ENCODE measurements at regions not wholly inside any gene's neighbourhood (a gene's known extent, or its start where the extent isn't known, plus 50 kb on each side); places are given as distances from the start of the nearest gene placed in this dataset.

DNA sequence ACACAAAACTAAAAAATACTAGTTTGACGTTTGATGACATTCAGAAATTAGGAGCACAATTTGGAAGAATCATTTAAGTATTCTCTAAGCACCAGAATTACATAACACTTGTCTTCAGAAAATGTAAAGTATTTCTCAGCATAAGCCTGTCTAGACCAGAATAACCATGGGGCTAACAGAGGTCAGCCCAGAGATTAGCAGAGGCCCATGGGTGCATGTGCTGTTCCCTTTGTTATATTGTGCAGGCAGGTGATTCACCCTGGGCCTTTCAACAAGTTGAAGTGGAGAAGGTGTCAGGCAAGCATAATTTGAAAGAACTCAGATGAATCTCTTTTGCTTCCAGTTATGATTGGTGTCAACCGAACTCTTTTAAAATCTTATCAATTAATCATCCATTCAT is 227.9 kb downstream of the LURAP1L start:
- no peaks in the 10 kb centered on the region for H3K36me3 Mint-ChIP-seq (ENCODE audit: low read depth)
- H3K9me3 Mint-ChIP-seq = peaks cover 11% of the 10 kb centered on the region
- no peaks in the 10 kb centered on the region for H3K27me3 ChIP-seq (ENCODE audit: control insufficient read depth in 1 of 2, insufficient read depth in 2 of 2, low read length in 2 of 2)
- CTCF ChIA-PET = no interaction called here
- ATAC-seq (ENCODE audit: poor library complexity) = no peak
- no peaks in the 10 kb centered on the region for H3K36me3 ChIP-seq (ENCODE audit: insufficient read depth, low read length)
- no peaks in the 10 kb centered on the region for H3K9me3 ChIP-seq (ENCODE audit: control insufficient read depth in 1 of 2, insufficient read depth in 1 of 2, low read length in 2 of 2)
- H3K27ac Mint-ChIP-seq = no peak overlapping the region
- no peak overlapping the region for H3K4me3 ChIP-seq (ENCODE audit: low read length)
- no peak overlapping the region for H3K4me3 Mint-ChIP-seq
- POLR2A ChIA-PET = no interaction called here
- DNase-seq = no peak
- no peak for TF ChIP-seq CTCF (IDR thresholded peaks at IDR 0.05)
- no peaks in the 10 kb centered on the region for H3K4me1 ChIP-seq (ENCODE audit: insufficient read depth, low read length)
- H3K4me1 Mint-ChIP-seq (ENCODE audit: low read depth) = no peaks in the 10 kb centered on the region
- no peaks in the 10 kb centered on the region for H3K27me3 Mint-ChIP-seq
- intact Hi-C loops (cut with DNase I, micrococcal nuclease) = no loop called here
- H3K27ac ChIP-seq (ENCODE audit: low read depth in 1 of 2, low read length in 2 of 2) = no peak overlapping the region

DNA sequence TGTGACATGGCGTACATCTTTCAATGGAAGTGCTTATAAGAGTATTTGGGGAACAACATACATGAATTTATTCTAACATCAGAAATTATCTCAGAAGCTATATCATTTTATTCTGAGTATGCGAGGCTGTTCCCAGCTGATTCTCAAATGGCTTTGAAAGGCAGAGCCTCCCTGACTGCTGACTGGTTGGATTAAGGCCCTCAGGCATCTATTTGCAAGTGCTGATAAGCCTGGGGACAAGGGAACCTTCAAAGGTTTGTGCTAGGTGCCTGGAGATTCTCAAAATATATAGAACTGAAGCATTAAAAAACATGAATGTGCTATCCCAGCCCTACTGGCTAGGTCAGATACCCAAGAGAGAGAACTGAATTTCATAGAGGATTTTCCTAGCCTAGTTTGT is 235.1 kb downstream of the LURAP1L start:
- no peaks in the 10 kb centered on the region for H3K36me3 Mint-ChIP-seq (ENCODE audit: low read depth)
- no peaks in the 10 kb centered on the region for H3K27me3 ChIP-seq (ENCODE audit: control insufficient read depth in 1 of 2, insufficient read depth in 2 of 2, low read length in 2 of 2)
- H3K36me3 ChIP-seq (ENCODE audit: insufficient read depth, low read length) = no peaks in the 10 kb centered on the region
- no peaks in the 10 kb centered on the region for H3K27me3 Mint-ChIP-seq
- CTCF ChIA-PET = no interaction called here
- no peaks in the 10 kb centered on the region for H3K4me1 ChIP-seq (ENCODE audit: insufficient read depth, low read length)
- DNase-seq (no peak), ATAC-seq (ENCODE audit: poor library complexity) (no peak)
- peaks cover 11% of the 10 kb centered on the region for H3K9me3 Mint-ChIP-seq
- POLR2A ChIA-PET = no interaction called here
- intact Hi-C loops (cut with DNase I, micrococcal nuclease) = no loop called here
- no peak overlapping the region for H3K27ac ChIP-seq (ENCODE audit: low read depth in 1 of 2, low read length in 2 of 2)
- no peaks in the 10 kb centered on the region for H3K4me1 Mint-ChIP-seq (ENCODE audit: low read depth)
- peaks cover 0 to 4% of the 10 kb centered on the region in 2 experiments for H3K9me3 ChIP-seq (ENCODE audit: control insufficient read depth in 1 of 2, insufficient read depth in 1 of 2, low read length in 2 of 2)
- H3K27ac Mint-ChIP-seq = no peak overlapping the region
- no peak overlapping the region for H3K4me3 ChIP-seq (ENCODE audit: low read length)
- no peak for TF ChIP-seq CTCF (IDR thresholded peaks at IDR 0.05)
- no peak overlapping the region for H3K4me3 Mint-ChIP-seq

DNA sequence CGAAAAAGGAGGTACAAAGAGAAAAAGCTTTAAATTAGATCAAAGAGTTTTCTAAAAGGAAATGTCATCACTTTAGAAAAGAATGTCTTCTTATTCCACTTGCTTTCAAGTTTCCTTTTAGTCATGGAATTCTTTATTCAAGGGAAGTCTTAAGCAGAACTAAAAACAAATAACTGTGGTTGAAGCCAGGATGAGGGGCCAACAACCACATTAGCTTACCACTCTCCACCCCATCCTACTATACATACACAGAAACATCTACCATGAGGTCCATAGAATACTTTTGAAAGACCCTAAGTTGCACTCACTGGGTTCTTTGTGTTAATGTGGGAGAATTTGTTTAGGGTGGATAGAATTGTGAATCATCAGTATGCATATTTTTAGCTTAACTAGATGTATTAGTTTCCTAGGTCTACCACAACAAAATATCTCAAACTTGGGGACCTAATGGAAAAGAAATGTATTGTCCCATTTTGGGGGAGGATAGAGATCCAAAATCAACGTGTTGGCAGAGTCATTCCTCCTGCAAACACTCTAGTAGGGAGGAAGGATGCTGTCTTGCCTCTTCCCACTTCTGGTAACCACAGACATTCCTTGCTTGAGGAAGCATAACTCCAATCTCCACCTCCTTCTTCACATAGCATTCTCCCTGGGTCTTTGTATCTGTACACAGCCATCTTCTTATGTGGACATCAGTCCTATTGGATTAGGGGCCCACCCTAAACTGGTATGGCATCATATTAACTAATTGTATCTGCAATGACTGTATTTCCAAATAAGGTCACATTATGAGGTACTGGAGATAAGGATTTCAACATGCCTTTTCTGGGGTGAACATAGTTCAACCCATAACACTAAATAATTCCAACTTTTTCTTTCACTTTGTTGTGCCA is 239.4 kb downstream of the LURAP1L start:
- POLR2A ChIA-PET = no interaction called here
- Mint-ChIP-seq H3K27me3 (no peaks in the 10 kb centered on the region), H3K27ac (no peak overlapping the region), H3K4me1 (ENCODE audit: low read depth) (no peaks in the 10 kb centered on the region), H3K4me3 (no peak overlapping the region), H3K36me3 (ENCODE audit: low read depth) (no peaks in the 10 kb centered on the region), H3K9me3 (peaks cover 7% of the 10 kb centered on the region)
- CTCF ChIA-PET = no interaction called here
- no peak for TF ChIP-seq CTCF (IDR thresholded peaks at IDR 0.05)
- Histone ChIP-seq H3K4me1 (ENCODE audit: insufficient read depth, low read length) (no peaks in the 10 kb centered on the region), H3K27me3 (ENCODE audit: control insufficient read depth in 1 of 2, insufficient read depth in 2 of 2, low read length in 2 of 2) (no peaks in the 10 kb centered on the region), H3K9me3 (ENCODE audit: control insufficient read depth in 1 of 2, insufficient read depth in 1 of 2, low read length in 2 of 2) (peaks cover 0 to 4% of the 10 kb centered on the region in 2 experiments), H3K4me3 (ENCODE audit: low read length) (no peak overlapping the region), H3K36me3 (ENCODE audit: insufficient read depth, low read length) (no peaks in the 10 kb centered on the region), H3K27ac (ENCODE audit: low read depth in 1 of 2, low read length in 2 of 2) (no peak overlapping the region)
- ATAC-seq (ENCODE audit: poor library complexity) = no peak
- no peak for DNase-seq
- intact Hi-C loops (cut with DNase I, micrococcal nuclease) = no loop called here
